Fibroblast of villous mesenchyme (primary cell): ENCODE measurements at regions not wholly inside any gene's neighbourhood (a gene's known extent, or its start where the extent isn't known, plus 50 kb on each side); places are given as distances from the start of the nearest gene placed in this dataset.
A peak's percentile ranks its signal among the peaks of the same experiment; 100 is the strongest.
"Not testable (repeated sequence)": the region's sequence is repeated elsewhere in the genome, so short reads cannot be mapped to it uniquely, and the experiment has no call there.

Experiments
- DNase-seq: peaks from one replicate; pipeline ENCODE4 v3.0.0-alpha.2; 2010; ENCODE audit warnings: low read depth
- H3K4me3 ChIP-seq: 2 replicates; pipeline ENCODE4 v1.5.1; 2011; ENCODE audit warnings: low read depth, mild to moderate bottlenecking, low read length
- CTCF ChIP-seq: IDR thresholded peaks from 2 replicates; pipeline ENCODE4 v1.5.1; 2012; ENCODE audit warnings: low read depth, mild to moderate bottlenecking, low read length; ENCODE audit not compliant: insufficient read depth

- no peak for TF ChIP-seq CTCF
- no peak overlapping the region for H3K4me3 ChIP-seq
- DNase-seq = no peak
Observed at GRCh38 chr18:42364766-42365165, 409.7 kb downstream of the PIK3C3 start.

GRCh38 chr18:42365591-42365990 is 410.6 kb downstream of the PIK3C3 start:
- no peak for TF ChIP-seq CTCF
- H3K4me3 ChIP-seq = no peak overlapping the region
- no peak for DNase-seq

GRCh38 chr18:42373584-42373983 is 418.6 kb downstream of the PIK3C3 start:
- TF ChIP-seq CTCF = no peak
- no peak overlapping the region for H3K4me3 ChIP-seq
- DNase-seq = peak; percentile 1

- DNase-seq = no peak
- no peak overlapping the region for H3K4me3 ChIP-seq
- no peak for TF ChIP-seq CTCF
Observed at GRCh38 chr18:42374961-42375360, 419.9 kb downstream of the PIK3C3 start.

- H3K4me3 ChIP-seq, DNase-seq: not testable (repeated sequence)
Observed at GRCh38 chr18:42378854-42379253, 423.8 kb downstream of the PIK3C3 start.

- DNase-seq, H3K4me3 ChIP-seq: not testable (repeated sequence)
Observed at GRCh38 chr18:42381236-42381635, 426.2 kb downstream of the PIK3C3 start.

GRCh38 chr18:42392416-42392815 is 437.4 kb downstream of the PIK3C3 start:
- no peak for DNase-seq
- TF ChIP-seq CTCF = no peak
- no peak overlapping the region for H3K4me3 ChIP-seq

GRCh38 chr18:42392926-42393325 is 437.9 kb downstream of the PIK3C3 start:
- H3K4me3 ChIP-seq = no peak overlapping the region
- DNase-seq = no peak
- no peak for TF ChIP-seq CTCF
